Mesendoderm (in vitro differentiated cells): ENCODE measurements at regions not wholly inside any gene's neighbourhood (a gene's known extent, or its start where the extent isn't known, plus 50 kb on each side); places are given as distances from the start of the nearest gene placed in this dataset.
A peak's percentile ranks its signal among the peaks of the same experiment; 100 is the strongest.

Experiments used
- DNase-seq: peaks from one replicate; pipeline ENCODE4 v3.0.0; 2013
- H2AK5ac ChIP-seq: 2 replicates; pipeline ENCODE4 v1.6.1; 2013; ENCODE audit warnings: low read length, inconsistent platforms
- H2BK120ac ChIP-seq: 2 replicates; pipeline ENCODE4 v1.6.1; 2013; ENCODE audit warnings: low read depth, mild to moderate bottlenecking, low read length, moderate library complexity, mixed read lengths
- H2BK15ac ChIP-seq: replicated peaks from 2 replicates; pipeline ENCODE4 v1.6.1; 2013; ENCODE audit warnings: low read depth, mild to moderate bottlenecking, moderate library complexity
- H2BK5ac ChIP-seq: 2 replicates; pipeline ENCODE4 v1.6.1; 2013; ENCODE audit warnings: low read length, inconsistent platforms
- H3K18ac ChIP-seq: 2 replicates; pipeline ENCODE4 v1.6.1; 2013; ENCODE audit warnings: mild to moderate bottlenecking, low read length, mixed read lengths
- H3K23ac ChIP-seq: one replicate; pipeline ENCODE4 v1.6.1; 2013; ENCODE audit warnings: low read length
- H3K27ac ChIP-seq: 2 replicates; pipeline ENCODE4 v1.5.1; 2013; ENCODE audit warnings: low read depth, mild to moderate bottlenecking, inconsistent platforms, low read length, moderate library complexity
- H3K27me3 ChIP-seq: 2 replicates; pipeline ENCODE4 v1.6.1; 2013; ENCODE audit warnings: low read length, control low read depth, mild to moderate bottlenecking, inconsistent platforms; ENCODE audit not compliant: insufficient read depth, poor library complexity
- H3K36me3 ChIP-seq: 2 replicates; pipeline ENCODE4 v1.6.1; 2013; ENCODE audit warnings: low read length, inconsistent platforms; ENCODE audit not compliant: control insufficient read depth, insufficient read depth
- H3K4ac ChIP-seq: one replicate; pipeline ENCODE4 v1.6.1; 2013; ENCODE audit warnings: low read depth, mild to moderate bottlenecking, low read length, moderate library complexity
- H3K4me1 ChIP-seq: 2 replicates; pipeline ENCODE4 v1.6.1; 2013; ENCODE audit warnings: low read depth, low read length, inconsistent platforms; ENCODE audit not compliant: control insufficient read depth
- H3K4me2 ChIP-seq: 2 replicates; pipeline ENCODE4 v1.6.1; 2013; ENCODE audit warnings: low read length
- H3K4me3 ChIP-seq: 2 replicates; pipeline ENCODE4 v1.5.1; 2013; ENCODE audit warnings: mild to moderate bottlenecking, low read length
- H3K56ac ChIP-seq: one replicate; pipeline ENCODE4 v1.6.1; 2013; ENCODE audit warnings: low read length
- H3K79me1 ChIP-seq: 2 replicates; pipeline ENCODE4 v1.6.1; 2013; ENCODE audit warnings: low read length, inconsistent platforms
- H3K79me2 ChIP-seq: 2 replicates; pipeline ENCODE4 v1.6.1; 2013; ENCODE audit warnings: mild to moderate bottlenecking, low read length; ENCODE audit not compliant: control insufficient read depth, insufficient read depth
- H3K9ac ChIP-seq: 2 replicates; pipeline ENCODE4 v1.6.1; 2013; ENCODE audit warnings: low read length, inconsistent platforms
- H4K5ac ChIP-seq: one replicate; pipeline ENCODE4 v1.6.1; 2013; ENCODE audit warnings: low read length
- H4K8ac ChIP-seq: one replicate; pipeline ENCODE4 v1.6.1; 2013; ENCODE audit warnings: low read depth, mild to moderate bottlenecking, control low read depth, low read length, moderate library complexity
- WGBS: extraction: QIAGEN DNeasy Blood & Tissue Kit; methylation state at CpG from one replicate; pipeline ENCODE4 v1.1.7; 2013; ENCODE audit warnings: low lambda C conversion rate, missing lambda C conversion rate; ENCODE audit not compliant: insufficient coverage; ENCODE audit errors: extremely low coverage; 5-methylcytosine and 5-hydroxymethylcytosine counted together

DNA sequence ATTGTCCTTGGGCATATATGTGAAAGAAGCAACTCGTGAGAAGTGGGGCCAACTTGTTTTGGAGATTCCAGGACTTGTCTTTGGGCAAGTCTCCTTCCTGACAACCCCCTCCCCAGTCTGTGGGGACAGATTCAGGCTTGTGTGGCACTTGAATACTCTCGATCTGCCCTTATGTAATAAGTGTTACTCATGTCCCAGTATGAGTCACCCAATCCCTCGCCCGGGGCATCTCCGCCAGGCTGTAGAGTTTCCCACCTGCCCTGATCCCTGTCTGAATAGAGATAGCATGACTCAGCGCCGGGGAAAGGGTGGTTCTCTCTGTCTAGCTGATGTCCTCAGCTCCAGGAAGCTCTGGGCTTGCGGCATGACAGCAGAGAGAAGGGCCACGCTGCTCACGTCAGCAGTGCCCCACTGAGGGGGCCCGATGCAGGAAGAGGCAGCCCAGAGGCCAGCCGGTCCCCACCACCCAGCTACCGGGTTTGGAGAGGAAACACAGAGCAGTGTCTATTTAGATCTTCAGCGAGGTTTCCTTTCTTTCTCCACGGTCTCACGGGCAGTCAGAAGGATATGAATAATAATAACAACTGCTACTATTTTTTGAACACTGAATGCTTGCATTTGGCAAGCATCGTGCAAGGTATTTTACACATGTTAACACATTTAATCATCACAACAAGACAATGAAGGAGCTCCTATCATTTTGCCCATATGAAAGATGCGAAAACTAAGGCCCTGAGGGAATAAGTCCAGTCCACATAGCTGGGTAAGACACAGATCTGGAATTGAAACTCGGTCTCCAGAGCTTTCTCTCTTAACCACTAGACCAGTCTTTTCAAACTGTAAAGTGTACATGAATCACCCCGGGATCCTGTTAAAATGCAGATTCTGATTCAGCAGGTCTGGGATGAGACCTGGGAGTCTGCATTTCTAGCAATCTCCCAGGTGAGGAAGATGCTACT lies 426.7 kb upstream of the MAF start:
- no peak overlapping the region for H3K4me3 ChIP-seq
- H3K23ac ChIP-seq: no peak overlapping the region
- no peak overlapping the region for H2AK5ac ChIP-seq
- no peaks in the 10 kb centered on the region for H3K79me1 ChIP-seq
- no CpG with 5 or more reads among the region's 20 CpGs for WGBS
- H4K5ac ChIP-seq: no peak overlapping the region
- no peak overlapping the region for H2BK5ac ChIP-seq
- no peak overlapping the region for H3K9ac ChIP-seq
- DNase-seq: peak; percentile 97
- H3K56ac ChIP-seq: no peak overlapping the region
- peaks cover 3% of the 10 kb centered on the region for H3K4me1 ChIP-seq
- H4K8ac ChIP-seq: no peak overlapping the region
- H2BK120ac ChIP-seq: no peak overlapping the region
- no peaks in the 10 kb centered on the region for H3K36me3 ChIP-seq
- H3K27ac ChIP-seq: no peak overlapping the region
- H3K27me3 ChIP-seq: no peaks in the 10 kb centered on the region
- H3K4ac ChIP-seq: peak overlapping the region; percentile 38
- H3K79me2 ChIP-seq: no peaks in the 10 kb centered on the region
- no peak overlapping the region for H2BK15ac ChIP-seq
- no peak overlapping the region for H3K4me2 ChIP-seq
- peak overlapping the region; percentile 42 for H3K18ac ChIP-seq

DNA sequence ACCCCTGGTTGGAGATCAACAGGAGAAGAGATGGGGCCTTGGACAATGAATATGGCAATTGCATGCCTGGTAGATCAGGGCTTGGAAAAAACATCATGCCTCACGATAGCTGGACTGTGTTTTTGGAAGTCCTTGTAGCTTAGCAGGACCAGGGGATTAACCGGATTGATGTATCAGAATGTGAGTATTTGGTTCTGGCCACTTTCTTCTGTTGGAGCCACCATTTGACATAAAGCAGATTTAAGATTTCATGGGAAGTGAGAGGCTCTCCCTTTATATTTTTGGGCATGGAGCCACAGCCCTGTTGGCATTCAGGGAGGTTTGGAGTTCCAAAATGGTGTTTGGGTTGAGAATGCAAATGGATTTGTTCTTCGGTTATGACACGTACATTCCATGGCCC lies 424.7 kb upstream of the MAF start:
- Histone ChIP-seq H3K4ac (no peak overlapping the region), H3K79me2 (no peaks in the 10 kb centered on the region), H3K27ac (no peak overlapping the region), H2BK5ac (no peak overlapping the region), H3K4me1 (peaks cover 3% of the 10 kb centered on the region), H4K8ac (no peak overlapping the region), H3K79me1 (no peaks in the 10 kb centered on the region), H3K4me3 (no peak overlapping the region), H3K18ac (no peak overlapping the region), H2BK120ac (no peak overlapping the region), H3K36me3 (no peaks in the 10 kb centered on the region), H3K27me3 (no peaks in the 10 kb centered on the region), H2AK5ac (no peak overlapping the region), H4K5ac (no peak overlapping the region), H3K23ac (no peak overlapping the region), H3K56ac (no peak overlapping the region), H3K4me2 (no peak overlapping the region), H3K9ac (no peak overlapping the region), H2BK15ac (no peak overlapping the region)
- DNase-seq: no peak
- WGBS: no CpG with 5 or more reads among the region's 4 CpGs

DNA sequence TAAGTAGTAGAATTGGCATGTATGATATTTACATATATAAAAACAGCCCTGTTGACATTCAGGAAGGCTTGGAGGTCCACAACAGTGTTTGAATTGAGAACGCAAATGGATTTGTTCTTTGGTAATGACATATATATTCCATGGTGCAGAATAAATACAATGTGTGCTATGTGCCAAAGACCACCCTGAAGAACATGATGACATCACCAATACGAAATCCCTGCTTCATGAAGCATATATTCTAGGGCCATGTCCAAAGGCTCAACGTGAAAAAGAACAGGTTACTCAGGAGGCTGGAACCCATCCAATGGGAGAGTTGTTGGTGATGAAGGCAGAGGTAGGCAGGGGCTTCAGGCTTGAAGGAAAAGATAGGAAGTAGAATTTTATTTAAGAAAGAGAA lies 423.9 kb upstream of the MAF start:
- Histone ChIP-seq H3K18ac (no peak overlapping the region), H2AK5ac (no peak overlapping the region), H4K5ac (no peak overlapping the region), H3K79me2 (no peaks in the 10 kb centered on the region), H3K27ac (no peak overlapping the region), H3K4ac (no peak overlapping the region), H3K4me3 (no peak overlapping the region), H3K4me1 (peaks cover 3% of the 10 kb centered on the region), H3K9ac (no peak overlapping the region), H3K79me1 (no peaks in the 10 kb centered on the region), H3K27me3 (no peaks in the 10 kb centered on the region), H4K8ac (no peak overlapping the region), H3K4me2 (no peak overlapping the region), H3K23ac (no peak overlapping the region), H2BK5ac (no peak overlapping the region), H2BK15ac (no peak overlapping the region), H3K36me3 (no peaks in the 10 kb centered on the region), H2BK120ac (no peak overlapping the region), H3K56ac (no peak overlapping the region)
- DNase-seq: no peak
- no CpG with 5 or more reads among the region's 3 CpGs for WGBS

DNA sequence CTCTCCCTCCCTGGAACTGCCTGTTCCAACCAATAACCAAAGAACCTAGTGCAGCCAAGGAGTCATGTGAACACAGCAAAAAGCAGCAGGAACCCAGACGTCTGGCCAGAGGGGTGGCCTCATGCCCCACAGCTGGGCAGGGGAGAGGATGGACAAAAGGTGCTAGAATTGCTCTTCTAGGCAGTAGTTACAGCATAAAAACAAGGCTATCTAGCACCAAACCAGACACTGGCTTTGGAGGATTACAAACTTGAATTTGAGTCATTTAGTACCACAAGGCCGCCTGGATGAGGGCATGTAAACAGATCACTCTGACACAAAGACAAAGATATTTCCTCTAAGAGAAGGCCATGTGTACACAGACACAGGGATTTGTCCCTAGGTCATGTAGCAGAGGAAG lies 423.3 kb upstream of the MAF start:
- DNase-seq: no peak
- H4K5ac ChIP-seq: no peak overlapping the region
- H3K23ac ChIP-seq: no peak overlapping the region
- no peak overlapping the region for H3K27ac ChIP-seq
- no peak overlapping the region for H2BK15ac ChIP-seq
- H3K4me1 ChIP-seq: peaks cover 3% of the 10 kb centered on the region
- H2AK5ac ChIP-seq: no peak overlapping the region
- H4K8ac ChIP-seq: no peak overlapping the region
- no peak overlapping the region for H3K4me3 ChIP-seq
- H2BK120ac ChIP-seq: no peak overlapping the region
- H2BK5ac ChIP-seq: no peak overlapping the region
- H3K4ac ChIP-seq: no peak overlapping the region
- WGBS: no CpG with 5 or more reads among the region's 2 CpGs
- H3K56ac ChIP-seq: no peak overlapping the region
- H3K18ac ChIP-seq: no peak overlapping the region
- no peaks in the 10 kb centered on the region for H3K79me2 ChIP-seq
- no peak overlapping the region for H3K9ac ChIP-seq
- no peaks in the 10 kb centered on the region for H3K36me3 ChIP-seq
- no peaks in the 10 kb centered on the region for H3K27me3 ChIP-seq
- no peaks in the 10 kb centered on the region for H3K79me1 ChIP-seq
- H3K4me2 ChIP-seq: no peak overlapping the region

DNA sequence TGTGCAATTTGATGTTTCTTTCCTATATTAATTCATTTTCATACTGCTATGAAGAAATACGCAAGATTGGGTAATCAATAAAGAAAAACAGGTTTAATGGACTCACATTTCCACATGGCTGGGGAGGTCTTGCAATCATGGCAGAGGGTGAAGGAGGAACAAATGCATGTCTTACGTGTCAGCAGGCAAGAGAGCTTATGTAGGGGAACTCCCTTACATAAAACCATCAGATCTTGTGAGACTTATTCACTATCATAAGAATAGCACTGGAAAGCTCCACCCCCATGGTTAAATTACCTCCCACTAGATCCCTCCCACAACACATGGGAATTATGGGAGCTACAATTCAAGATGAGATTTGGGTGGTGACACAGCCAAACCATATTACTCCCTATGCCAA lies 418.9 kb upstream of the MAF start:
- Histone ChIP-seq H2BK5ac (no peak overlapping the region), H4K8ac (no peak overlapping the region), H3K27ac (no peak overlapping the region), H2BK120ac (no peak overlapping the region), H3K4ac (no peak overlapping the region), H3K4me2 (no peak overlapping the region), H3K9ac (no peak overlapping the region), H3K27me3 (no peaks in the 10 kb centered on the region), H3K18ac (no peak overlapping the region), H4K5ac (no peak overlapping the region), H3K23ac (no peak overlapping the region), H3K4me1 (no peaks in the 10 kb centered on the region), H3K79me1 (no peaks in the 10 kb centered on the region), H3K56ac (no peak overlapping the region), H3K4me3 (no peak overlapping the region), H2AK5ac (no peak overlapping the region), H3K79me2 (no peaks in the 10 kb centered on the region), H3K36me3 (no peaks in the 10 kb centered on the region), H2BK15ac (no peak overlapping the region)
- WGBS: no CpG with 5 or more reads among the region's 2 CpGs
- DNase-seq: no peak

DNA sequence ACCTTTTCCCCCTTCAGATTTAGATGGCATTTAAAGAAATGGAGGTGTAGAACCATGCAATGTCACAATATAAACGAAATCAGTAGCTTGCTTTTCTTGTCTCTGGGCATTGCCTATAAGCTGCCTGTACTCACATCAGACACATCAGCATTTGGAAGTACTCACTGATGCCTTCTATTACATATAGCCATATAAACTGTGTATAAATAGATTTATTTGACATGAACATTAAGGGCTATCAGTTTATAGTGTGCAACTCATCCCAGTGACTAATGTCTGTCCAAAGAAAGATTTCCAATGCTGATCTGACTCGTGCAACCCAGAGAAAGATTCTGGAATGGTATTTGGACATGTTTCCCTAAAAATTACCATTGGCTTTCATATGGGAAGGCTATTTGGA lies 417.9 kb upstream of the MAF start:
- H3K4me2 ChIP-seq: no peak overlapping the region
- DNase-seq: no peak
- no peaks in the 10 kb centered on the region for H3K4me1 ChIP-seq
- no peak overlapping the region for H3K4ac ChIP-seq
- no peak overlapping the region for H3K27ac ChIP-seq
- H3K4me3 ChIP-seq: no peak overlapping the region
- no peak overlapping the region for H4K8ac ChIP-seq
- H3K9ac ChIP-seq: no peak overlapping the region
- no peak overlapping the region for H2BK15ac ChIP-seq
- H3K79me1 ChIP-seq: no peaks in the 10 kb centered on the region
- no peaks in the 10 kb centered on the region for H3K36me3 ChIP-seq
- no peak overlapping the region for H3K23ac ChIP-seq
- no peak overlapping the region for H3K18ac ChIP-seq
- no CpG with 5 or more reads among the region's 2 CpGs for WGBS
- no peak overlapping the region for H2BK120ac ChIP-seq
- no peak overlapping the region for H4K5ac ChIP-seq
- no peaks in the 10 kb centered on the region for H3K79me2 ChIP-seq
- no peaks in the 10 kb centered on the region for H3K27me3 ChIP-seq
- H2AK5ac ChIP-seq: no peak overlapping the region
- no peak overlapping the region for H2BK5ac ChIP-seq
- no peak overlapping the region for H3K56ac ChIP-seq
